ENCODE measurements at regions not wholly inside any gene's neighbourhood (a gene's known extent, or its start where the extent isn't known, plus 50 kb on each side); places are given as distances from the start of the nearest gene placed in this dataset.
A peak's percentile ranks its signal among the peaks of the same experiment; 100 is the strongest.

- no peak for DNase-seq (ENCODE audit: low spot score)
Observed at GRCh38 chr4:125135652-125136051, 179.1 kb upstream of the FAT4 start.

DNA sequence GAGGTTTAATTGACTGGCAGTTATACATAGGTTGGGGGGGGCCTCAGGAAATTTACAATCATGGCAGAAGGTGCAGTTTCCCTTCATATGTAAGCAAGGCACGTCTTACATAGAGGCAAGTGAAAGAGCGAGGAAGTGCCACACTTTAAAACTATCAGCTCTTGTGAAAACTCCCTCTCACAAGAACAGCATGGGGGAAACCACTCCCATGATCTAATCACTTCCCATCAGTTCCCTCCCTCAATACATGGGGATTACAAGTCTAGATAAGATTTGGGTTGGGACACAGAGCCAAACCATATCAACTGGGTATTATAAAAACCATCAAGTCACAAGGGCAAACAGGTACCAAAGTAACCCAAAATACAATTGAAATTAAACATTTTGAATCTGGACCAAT, 182.0 kb upstream of the FAT4 start:
- DNase-seq (ENCODE audit: low spot score), result no peak

DNA sequence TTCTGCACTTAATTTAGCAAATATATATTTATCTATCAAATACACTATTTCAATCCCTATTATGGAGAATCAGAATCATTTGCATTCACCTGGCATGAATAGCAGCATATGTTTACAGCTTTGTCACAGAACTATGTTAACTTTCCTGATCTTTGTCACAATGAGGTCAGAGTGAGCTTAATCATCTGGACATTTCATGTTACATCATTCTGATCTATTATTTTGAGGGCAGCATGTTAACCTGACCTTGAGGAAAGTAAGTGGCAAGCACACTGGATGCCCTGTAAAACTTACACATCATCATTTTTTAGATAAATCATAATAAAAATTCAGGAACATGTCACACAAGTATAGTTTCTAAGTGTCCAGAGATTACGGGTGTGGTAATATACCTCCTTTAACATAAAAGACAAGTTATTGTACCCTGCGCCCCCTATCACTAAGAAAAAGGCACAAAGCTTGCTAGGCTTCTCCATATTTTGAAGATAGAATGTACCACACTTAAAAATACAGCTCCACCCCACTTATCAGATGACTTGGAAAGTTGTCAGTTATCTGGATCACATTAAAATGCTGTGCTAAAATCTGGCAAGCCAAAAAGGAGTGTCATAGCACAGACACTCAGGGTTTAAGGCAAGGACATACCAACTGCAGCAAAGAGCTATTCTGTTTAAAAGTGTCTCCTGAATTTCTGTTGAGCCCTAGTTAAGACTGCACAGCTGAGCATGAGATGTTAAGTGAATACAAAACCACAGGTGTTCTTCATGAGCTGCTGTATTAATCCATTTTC, 182.7 kb upstream of the FAT4 start:
- peak; percentile 39 for DNase-seq (ENCODE audit: low spot score)

- DNase-seq (ENCODE audit: low spot score), result no peak
Observed at GRCh38 chr4:125125276-125125675, 189.5 kb upstream of the FAT4 start.

DNA sequence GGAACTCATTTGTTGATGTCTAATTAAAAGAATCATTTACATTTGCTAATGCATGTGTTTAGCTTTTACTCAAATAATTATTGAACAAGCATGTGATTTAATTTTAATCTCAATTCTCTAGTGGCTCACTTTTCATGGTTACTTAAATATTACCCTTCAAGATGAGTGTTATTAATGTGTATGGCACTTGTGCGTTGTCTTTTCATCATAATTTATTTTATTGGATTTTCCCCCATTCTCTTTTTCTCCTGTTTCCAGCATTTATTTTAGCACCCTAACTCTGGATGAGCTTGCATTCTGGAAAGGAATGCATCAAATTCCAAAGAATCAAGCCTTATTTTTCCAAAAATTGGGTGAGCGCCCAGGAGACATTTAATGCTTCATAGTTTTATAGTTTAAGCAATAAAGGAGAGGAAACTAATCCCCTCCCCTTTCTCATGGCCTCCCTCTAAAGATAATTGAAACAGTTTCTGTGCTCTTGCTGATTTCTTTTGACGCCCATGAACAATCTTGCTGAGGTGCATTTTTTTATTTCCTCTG, 191.1 kb upstream of the FAT4 start:
- no peak for DNase-seq (ENCODE audit: low spot score)

- DNase-seq (ENCODE audit: low spot score), result no peak
Observed at GRCh38 chr4:125121581-125121980, 193.2 kb upstream of the FAT4 start.

GRCh38 chr4:125116431-125116830, 198.3 kb upstream of the FAT4 start:
- no peak for DNase-seq (ENCODE audit: low spot score)

- peak; percentile 63 for DNase-seq (ENCODE audit: low spot score)
Observed at GRCh38 chr4:125115941-125116340, 198.8 kb upstream of the FAT4 start.

- DNase-seq (ENCODE audit: low spot score), result no peak
Observed at GRCh38 chr4:125115476-125115875, 199.3 kb upstream of the FAT4 start.

GRCh38 chr4:125112536-125112935, 202.2 kb upstream of the FAT4 start:
- no peak for DNase-seq (ENCODE audit: low spot score)

DNA sequence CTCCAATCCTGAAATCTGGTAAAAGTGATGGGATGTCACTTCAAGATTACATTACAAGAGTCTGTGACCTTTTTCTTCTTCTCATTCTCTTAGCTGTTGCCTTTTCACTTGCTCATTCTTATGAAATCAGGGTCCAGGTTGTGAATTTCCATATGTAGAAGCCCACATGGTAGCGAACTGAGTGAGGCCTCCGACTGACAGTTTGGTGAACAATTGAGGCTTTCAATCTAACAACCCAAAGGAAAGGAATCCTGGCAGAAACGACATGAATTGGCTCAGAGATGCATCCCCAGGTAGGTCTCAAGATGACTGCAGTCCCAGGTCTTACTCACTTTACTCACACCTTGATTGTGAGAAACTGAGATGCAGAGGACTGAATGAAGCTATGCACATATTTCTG, 203.4 kb upstream of the FAT4 start:
- DNase-seq (ENCODE audit: low spot score), result no peak

DNA sequence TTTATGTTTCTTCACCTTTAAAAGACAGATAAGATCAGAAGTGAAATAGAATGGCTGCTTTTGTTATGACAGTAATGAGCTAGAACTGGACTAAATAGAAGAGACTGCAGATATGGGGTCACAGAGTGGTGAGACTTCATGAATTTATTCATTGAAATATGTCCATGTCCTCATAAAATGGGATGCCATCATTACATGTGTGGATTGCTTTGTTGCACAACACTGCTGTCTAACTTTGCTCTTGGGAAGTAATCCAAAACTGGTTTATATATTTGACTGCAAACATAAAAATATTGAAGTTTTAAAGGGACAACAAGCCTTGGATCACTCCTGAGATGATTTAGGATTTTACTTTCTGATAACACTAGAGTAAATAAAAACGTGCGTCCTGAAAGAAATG, 209.2 kb upstream of the FAT4 start:
- DNase-seq (ENCODE audit: low spot score), result no peak

DNA sequence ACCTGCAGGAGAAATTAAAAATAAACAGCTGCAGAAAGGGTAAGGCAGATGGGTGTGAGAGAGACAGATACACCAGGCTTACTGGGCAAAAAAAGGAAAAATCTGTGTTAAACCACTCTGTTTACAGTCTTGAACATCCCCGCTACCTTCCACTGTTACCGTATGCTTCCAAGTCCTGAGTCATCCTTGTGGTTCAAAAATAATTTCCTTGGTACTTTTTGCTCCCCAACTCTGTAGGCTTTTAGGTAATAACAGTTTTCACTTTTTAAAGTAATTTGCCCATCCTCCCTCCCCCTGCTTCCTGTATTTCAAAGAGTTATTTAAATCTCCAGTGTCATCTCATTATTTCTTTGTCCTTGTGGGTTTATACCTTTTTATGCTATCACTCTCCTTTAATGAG, 210.1 kb upstream of the FAT4 start:
- DNase-seq (ENCODE audit: low spot score), result no peak

DNA sequence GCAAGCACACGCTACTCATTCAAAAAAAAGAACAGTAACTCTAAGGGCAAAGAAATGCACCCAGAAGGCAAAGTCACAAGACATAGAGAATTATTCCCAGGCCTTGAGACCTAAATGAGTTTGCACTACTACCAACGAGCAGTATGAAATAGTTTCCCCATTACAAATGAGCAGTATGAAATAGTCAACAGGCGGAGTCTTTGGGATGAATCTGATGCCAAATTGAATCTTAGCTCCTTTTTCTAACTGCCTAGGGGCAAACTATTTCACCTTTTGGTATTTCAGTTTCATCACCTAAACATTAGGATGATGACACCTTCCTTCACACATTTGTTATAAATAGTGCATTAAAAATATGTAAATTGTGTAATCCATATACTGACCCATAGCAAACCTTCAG, 213.0 kb upstream of the FAT4 start:
- DNase-seq (ENCODE audit: low spot score), result no peak

GRCh38 chr4:125097729-125098128, 217.0 kb upstream of the FAT4 start:
- DNase-seq (ENCODE audit: low spot score), result peak; percentile 1

DNA sequence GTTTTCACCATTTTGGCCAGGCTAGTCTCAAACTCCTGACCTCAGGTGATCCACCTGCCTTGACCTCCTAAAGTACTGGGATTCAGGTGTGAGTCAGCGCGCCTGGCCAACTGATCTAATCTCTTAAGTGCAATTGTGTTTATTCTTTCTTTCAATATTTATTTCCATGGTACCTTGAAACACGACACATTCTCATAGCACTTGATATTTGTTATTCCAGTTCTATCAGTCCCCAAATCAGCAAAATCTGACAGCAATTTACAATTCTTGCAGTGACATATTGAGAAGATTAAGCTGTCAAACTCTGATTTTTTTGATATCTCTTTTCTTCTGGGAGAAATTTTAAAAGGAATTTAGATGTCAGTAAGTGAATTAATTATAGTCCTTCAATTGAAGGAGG, 218.1 kb upstream of the FAT4 start:
- no peak for DNase-seq (ENCODE audit: low spot score)

DNA sequence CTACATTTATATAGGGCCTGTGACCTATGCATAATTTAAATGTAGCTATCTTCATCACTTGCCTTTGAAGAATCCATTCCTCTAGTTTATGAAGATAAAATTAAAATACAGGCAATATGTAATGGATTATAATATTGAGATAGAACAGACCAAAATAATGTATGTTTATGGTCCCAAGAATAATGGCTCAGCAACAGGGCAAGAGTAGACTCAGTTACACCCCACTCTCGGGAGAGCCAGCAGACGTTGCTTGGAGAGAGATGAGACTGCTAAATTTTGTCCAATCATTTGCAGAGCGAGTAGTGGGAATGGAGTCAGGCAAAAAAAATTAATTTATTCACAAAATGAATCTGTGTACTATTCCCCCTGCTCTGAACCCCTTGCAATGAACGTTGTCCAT, 223.2 kb upstream of the FAT4 start:
- DNase-seq (ENCODE audit: low spot score), result no peak

GRCh38 chr4:125091101-125091500, 223.7 kb upstream of the FAT4 start:
- no peak for DNase-seq (ENCODE audit: low spot score)

- no peak for DNase-seq (ENCODE audit: low spot score)
Observed at GRCh38 chr4:125084608-125085007, 230.1 kb upstream of the FAT4 start.

- DNase-seq (ENCODE audit: low spot score), result no peak
Observed at GRCh38 chr4:125082729-125083417, 231.9 kb upstream of the FAT4 start.

- DNase-seq (ENCODE audit: low spot score), result no peak
Observed at GRCh38 chr4:125072269-125072668, 242.5 kb upstream of the FAT4 start.

- peak; percentile 24 for DNase-seq (ENCODE audit: low spot score)
Observed at GRCh38 chr4:125070861-125071260, 243.9 kb upstream of the FAT4 start.
